NCI-H1417 (cell line): ENCODE measurements at regions not wholly inside any gene's neighbourhood (a gene's known extent, or its start where the extent isn't known, plus 50 kb on each side); places are given as distances from the start of the nearest gene placed in this dataset.
"Not testable (repeated sequence)": the region's sequence is repeated elsewhere in the genome, so short reads cannot be mapped to it uniquely, and the experiment has no call there.

ENCODE experiments used
- DNase-seq, 3 experiments: peaks; one replicate each; lab custom pipeline; 2025; lab: John Stamatoyannopoulos, UW

DNA sequence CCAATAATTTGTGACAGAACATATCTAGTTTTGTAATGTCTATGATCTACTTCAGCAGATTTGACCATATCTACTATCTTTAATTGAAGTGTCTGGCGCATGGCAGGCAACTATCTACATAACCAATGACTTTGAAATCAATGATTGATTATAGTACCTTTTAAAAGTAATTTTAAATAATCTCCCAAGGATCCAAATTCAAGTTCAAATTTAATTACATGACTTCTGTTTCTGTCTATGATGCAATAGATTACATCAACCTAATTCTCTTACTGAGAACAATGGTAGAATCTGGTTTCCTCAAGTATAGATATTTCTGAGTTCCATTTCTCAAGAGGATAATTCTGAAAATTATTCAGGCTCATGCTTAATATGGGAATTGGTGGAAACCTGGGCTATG lies 177.4 kb upstream of the IL15 start:
- DNase-seq = no peak

GRCh38 chr4:141462361-141462760 lies 174.0 kb upstream of the IL15 start:
- no peak for DNase-seq

DNA sequence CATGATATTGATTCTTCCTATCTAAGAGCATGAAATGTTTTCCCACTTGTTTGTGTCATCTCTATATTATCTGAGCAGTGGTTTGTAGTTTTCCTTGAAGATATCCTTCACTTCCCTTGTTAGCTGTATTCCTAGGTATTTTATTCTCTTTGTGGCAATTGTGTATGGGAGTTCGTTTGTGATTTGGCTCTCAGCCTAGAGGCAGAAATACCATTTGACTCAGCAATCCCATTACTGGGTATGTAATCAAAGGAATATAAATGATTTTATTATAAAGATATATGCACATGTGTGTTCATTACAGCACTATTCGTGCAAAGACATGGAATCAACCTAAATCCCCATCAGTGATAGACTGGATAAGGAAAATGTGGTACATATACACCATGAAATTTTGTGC lies 172.7 kb upstream of the IL15 start:
- no peak for DNase-seq

GRCh38 chr4:141464366-141464765 lies 172.0 kb upstream of the IL15 start:
- DNase-seq = peak; percentile 30 to 81 (median 34)

- DNase-seq = no peak
Observed at GRCh38 chr4:141465171-141465570, 171.2 kb upstream of the IL15 start.

DNA sequence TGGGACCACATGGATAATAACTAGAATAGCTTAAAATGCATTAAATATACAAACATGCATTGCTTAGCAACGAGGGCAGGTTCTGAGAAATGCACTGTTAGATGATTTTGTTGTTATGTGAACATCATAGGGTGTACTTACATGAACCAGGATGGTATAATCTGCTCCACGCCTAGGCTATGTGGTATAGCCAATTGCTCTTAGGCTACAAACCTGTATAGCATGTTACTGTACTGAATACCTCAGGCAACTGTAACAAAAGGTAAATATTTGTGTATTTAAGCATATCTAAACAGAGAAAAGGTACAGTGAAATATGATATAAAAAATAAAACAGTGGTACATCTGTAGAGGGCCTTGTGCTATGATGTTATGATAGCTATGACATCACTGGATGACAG lies 169.2 kb upstream of the IL15 start:
- no peak for DNase-seq

DNA sequence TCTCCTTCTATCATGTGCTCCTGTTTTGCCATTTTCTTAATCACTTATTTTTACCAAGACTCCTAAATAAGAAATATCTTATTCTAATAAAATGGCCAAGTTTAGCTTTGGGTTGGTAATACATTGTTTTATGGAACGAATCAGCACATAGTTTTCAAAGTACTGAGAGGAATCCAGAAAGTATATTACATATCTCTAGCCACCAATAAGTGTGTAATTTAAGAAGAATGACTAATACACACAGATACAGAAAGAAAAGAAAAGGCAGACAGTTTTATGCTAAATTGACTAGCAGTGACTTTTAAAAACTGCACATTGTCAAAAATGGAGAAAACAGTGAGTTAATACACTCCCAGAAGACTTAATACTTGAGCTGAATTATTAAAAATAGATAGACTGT lies 167.0 kb upstream of the IL15 start:
- no peak for DNase-seq

- no peak for DNase-seq
Observed at GRCh38 chr4:141473026-141473540, 163.3 kb upstream of the IL15 start.

GRCh38 chr4:141473952-141474351 lies 162.4 kb upstream of the IL15 start:
- peak in 1 of 3 experiments; percentile 5 for DNase-seq

DNA sequence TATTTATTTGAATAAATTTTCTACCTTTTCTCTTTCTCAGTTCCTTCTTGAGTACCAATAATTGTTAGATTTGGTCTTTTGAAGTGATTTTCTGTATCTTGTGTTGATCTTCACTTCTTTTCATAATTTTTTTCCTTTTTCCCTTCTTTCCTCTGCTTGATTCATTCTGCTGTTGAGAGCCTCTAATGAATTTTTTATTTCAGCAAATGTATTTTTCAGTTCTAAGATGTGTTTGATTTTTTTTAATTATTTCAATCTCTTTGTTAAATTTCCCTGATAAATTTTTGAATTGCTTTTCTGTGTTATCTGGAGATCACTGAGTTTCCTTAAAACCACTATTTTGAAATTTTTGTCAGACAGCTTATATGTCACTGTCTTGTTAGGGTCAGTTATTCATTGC lies 155.4 kb upstream of the IL15 start:
- no peak for DNase-seq

DNA sequence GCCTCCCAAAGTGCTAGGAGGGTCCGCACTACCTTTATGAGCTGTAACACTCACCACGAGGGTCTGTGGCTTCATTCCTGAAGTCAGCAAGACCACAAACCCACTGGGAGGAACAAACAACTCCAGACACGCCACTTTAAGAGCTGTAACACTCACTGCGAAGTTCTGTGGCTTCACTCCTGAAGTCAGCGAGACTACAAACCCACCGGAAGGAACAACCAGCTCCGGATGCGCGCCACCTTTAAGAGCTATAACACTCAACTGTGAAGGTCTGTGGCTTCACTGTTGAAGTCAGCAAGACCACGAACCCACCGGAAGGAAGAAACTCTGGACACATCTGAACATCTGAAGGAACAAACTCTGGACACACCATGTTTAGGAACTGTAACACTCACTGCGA lies 152.1 kb upstream of the IL15 start:
- not testable (repeated sequence) for DNase-seq

GRCh38 chr4:141486375-141486997 lies 149.9 kb upstream of the IL15 start:
- no peak for DNase-seq

DNA sequence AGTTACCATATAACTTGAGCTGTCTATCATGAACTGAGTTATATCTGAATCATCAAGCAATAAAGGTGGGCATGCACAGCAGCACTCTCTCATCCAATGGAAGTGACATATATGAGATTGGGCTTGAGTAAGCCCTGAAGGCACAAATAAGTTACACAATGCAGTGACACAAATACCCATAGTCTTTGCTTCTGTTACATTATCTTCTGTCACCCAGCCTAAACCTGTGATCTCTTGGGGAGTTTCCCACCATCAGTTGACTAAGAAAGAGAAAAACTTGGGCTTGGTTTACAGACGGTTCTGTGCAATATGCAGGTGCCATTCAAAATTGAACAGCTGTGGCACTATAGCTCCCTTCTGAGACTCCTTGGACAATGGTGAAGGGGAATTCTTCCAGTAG lies 138.8 kb upstream of the IL15 start:
- no peak for DNase-seq

DNA sequence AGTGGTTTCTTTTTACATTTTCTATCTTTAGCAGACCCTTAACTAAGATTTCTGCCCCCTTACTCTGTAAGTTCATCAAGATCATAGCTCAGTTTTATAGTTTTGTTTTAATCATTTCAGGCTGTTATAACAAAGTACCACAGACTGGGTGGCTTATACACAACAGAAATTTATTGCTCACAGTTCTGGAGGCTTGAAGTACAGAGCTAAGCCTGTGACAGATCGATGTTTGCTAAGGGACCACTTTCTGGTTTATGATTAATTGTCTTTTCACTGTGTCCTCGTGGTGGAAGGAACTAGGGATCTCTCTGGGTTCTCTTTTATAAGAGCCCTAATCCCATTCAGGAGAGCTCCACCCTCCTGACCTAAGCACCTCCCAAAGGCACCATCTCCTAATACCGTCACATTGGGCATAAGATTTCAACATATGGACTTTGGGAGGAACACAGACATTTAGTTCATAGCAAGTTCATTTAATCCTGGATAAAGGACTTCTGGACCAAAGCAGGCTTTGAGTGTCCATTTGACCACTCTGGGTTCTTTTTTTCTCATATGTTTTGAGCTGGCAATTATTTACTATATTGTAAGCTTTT lies 137.0 kb upstream of the IL15 start:
- DNase-seq = no peak

DNA sequence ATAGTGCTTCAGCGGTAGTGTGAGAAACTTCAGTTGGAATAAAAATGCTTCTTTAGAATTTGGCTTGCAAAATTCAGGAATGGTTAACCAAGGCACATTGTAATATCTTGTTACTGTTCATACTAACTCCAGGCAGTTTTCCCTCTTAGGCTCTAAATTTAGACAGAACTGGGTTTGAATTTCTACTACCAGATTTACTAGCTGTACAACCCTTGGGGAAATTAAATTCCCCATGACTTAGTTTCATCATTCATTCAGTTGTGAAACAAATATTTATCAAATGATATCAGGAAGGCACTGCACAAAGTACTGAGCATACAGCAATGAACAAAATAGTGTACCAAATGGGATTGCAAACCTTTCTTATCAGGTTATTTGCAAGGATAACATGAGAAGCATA lies 135.0 kb upstream of the IL15 start:
- no peak for DNase-seq

- DNase-seq = no peak
Observed at GRCh38 chr4:141501931-141502330, 134.5 kb upstream of the IL15 start.

DNA sequence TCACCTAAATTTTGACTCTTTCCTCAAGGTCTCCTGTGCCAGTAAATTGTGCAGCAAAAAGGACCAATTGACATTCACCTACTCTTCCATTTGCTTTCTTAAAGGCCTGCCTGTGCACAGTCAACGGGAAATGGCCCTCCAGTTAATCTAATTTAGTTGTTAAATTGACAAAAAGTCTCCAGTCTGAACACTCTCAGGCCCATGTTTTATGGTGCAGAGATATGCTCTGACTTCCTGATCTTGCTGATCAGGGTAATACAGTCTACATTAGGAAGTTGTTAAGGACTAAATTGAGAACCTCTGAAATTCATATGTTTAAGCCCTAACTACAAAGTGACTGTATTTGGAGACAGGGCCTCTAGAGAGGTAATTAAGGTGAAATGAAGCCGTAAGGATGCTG lies 133.6 kb upstream of the IL15 start:
- DNase-seq = no peak

DNA sequence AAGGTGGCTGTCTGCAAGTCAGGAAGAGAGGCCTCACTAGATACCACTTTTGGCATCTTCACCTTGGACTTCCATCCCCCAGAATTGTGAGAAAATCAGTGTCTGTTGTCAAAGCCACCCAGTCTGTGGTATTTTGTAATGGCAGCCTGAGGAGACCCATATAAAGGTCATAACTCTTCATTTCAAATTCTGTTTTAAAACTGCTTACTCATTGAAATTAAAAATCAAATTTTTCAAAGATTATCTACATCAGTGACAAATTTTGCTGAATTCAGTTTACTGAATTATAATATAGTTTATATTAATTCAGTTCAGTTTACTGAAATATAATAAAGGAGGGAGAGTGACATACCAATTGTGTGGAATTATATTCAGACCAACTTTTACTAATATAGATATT lies 133.1 kb upstream of the IL15 start:
- DNase-seq = no peak

GRCh38 chr4:141511055-141511454 lies 125.3 kb upstream of the IL15 start:
- no peak for DNase-seq

GRCh38 chr4:141513866-141514265 lies 122.5 kb upstream of the IL15 start:
- DNase-seq = no peak

GRCh38 chr4:141518222-141518621 lies 118.2 kb upstream of the IL15 start:
- DNase-seq = no peak

GRCh38 chr4:141524116-141524515 lies 112.3 kb upstream of the IL15 start:
- DNase-seq = no peak

DNA sequence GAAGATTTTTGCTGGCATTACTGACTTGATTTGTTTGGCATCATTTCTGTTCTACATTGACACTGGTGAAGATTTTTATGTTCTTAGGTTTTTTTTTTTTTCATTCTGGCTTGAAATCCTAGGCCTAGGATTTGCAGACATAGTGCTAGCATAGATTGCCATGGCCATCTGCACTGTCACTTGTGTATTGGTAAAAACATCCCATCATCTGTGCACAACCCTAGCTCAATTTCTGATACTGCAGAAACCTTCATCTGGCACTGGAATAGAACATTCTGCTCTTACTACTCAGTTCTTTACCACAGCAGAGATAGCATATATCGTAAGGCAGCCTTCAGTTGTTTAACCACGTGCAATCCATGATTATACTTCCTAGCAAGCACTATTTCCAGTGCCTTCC lies 111.5 kb upstream of the IL15 start:
- no peak for DNase-seq

GRCh38 chr4:141530627-141531026 lies 105.8 kb upstream of the IL15 start:
- DNase-seq = no peak
